GM23338 (cell line): ENCODE measurements at regions not wholly inside any gene's neighbourhood (a gene's known extent, or its start where the extent isn't known, plus 50 kb on each side); places are given as distances from the start of the nearest gene placed in this dataset.

Experiments used
- ATAC-seq: fragments of 200-7000 bp; cut with Tn5 transposase; 3 replicates; pipeline ENCODE4 v1.9.1; 2020
- DNase-seq: peaks from one replicate; pipeline ENCODE4 v3.0.0-alpha.2; 2015; ENCODE audit warnings: low spot score
- H2AFZ ChIP-seq: fragments of 200-600 bp; sonication (generic); 2 replicates; pipeline ENCODE4 v1.8.0; 2016; ENCODE audit warnings: antibody characterized with exemption, mild to moderate bottlenecking, moderate library complexity
- H3F3A ChIP-seq: fragments of 200-600 bp; sonication (generic); replicated peaks from 2 replicates; pipeline ENCODE4 v1.8.0; 2017; ENCODE audit warnings: antibody characterized with exemption, mixed run types, low read depth
- H3K27ac ChIP-seq: fragments of 200-600 bp; sonication (generic); 2 replicates; pipeline ENCODE4 v1.6.1; 2016; ENCODE audit warnings: low read depth
- H3K27me3 ChIP-seq: fragments of 200-600 bp; sonication (generic); 2 replicates; pipeline ENCODE4 v1.8.0; 2016; ENCODE audit warnings: mild to moderate bottlenecking, mixed run types, moderate library complexity; ENCODE audit not compliant: insufficient read depth
- H3K36me3 ChIP-seq: fragments of 200-600 bp; sonication (generic); 2 replicates; pipeline ENCODE4 v1.8.0; 2016; ENCODE audit warnings: mild to moderate bottlenecking; ENCODE audit not compliant: insufficient read depth
- H3K4me1 ChIP-seq: fragments of 200-600 bp; sonication (generic); 2 replicates; pipeline ENCODE4 v1.8.0; 2016; ENCODE audit warnings: mild to moderate bottlenecking, moderate library complexity; ENCODE audit not compliant: insufficient read depth
- H3K4me2 ChIP-seq: fragments of 200-600 bp; sonication (generic); 2 replicates; pipeline ENCODE4 v1.7.1; 2017; ENCODE audit warnings: mixed run types
- H3K4me3 ChIP-seq: fragments of 200-600 bp; sonication (generic); 2 replicates; pipeline ENCODE4 v1.6.1; 2016; ENCODE audit warnings: mixed run types
- H3K79me2 ChIP-seq: fragments of 200-600 bp; sonication (generic); replicated peaks from 2 replicates; pipeline ENCODE4 v1.8.0; 2017; ENCODE audit warnings: mild to moderate bottlenecking; ENCODE audit not compliant: insufficient read depth
- H3K9me2 ChIP-seq: fragments of 200-600 bp; sonication (generic); 2 replicates; pipeline ENCODE4 v1.8.0; 2017; ENCODE audit not compliant: insufficient read depth
- H4K20me1 ChIP-seq: fragments of 200-600 bp; sonication (generic); replicated peaks from 2 replicates; pipeline ENCODE4 v1.8.0; 2017; ENCODE audit warnings: mild to moderate bottlenecking; ENCODE audit not compliant: insufficient read depth
- H3K27ac Mint-ChIP-seq: 2 replicates; pipeline ENCODE4 v1.8.0; 2020; ENCODE audit warnings: inconsistent platforms, mild to moderate bottlenecking, moderate library complexity, mixed read lengths
- H3K27me3 Mint-ChIP-seq: 3 replicates; pipeline ENCODE4 v1.8.0; 2022; ENCODE audit warnings: low read depth, mild to moderate bottlenecking, moderate library complexity, mixed read lengths, inconsistent platforms; ENCODE audit not compliant: insufficient read depth, poor library complexity
- H3K36me3 Mint-ChIP-seq: 3 replicates; pipeline ENCODE4 v1.8.0; 2021; ENCODE audit warnings: low read depth, mild to moderate bottlenecking, inconsistent platforms, moderate library complexity, mixed read lengths
- H3K4me1 Mint-ChIP-seq: 3 replicates; pipeline ENCODE4 v1.8.0; 2020; ENCODE audit warnings: mild to moderate bottlenecking, inconsistent platforms, mixed read lengths
- H3K4me3 Mint-ChIP-seq: 3 replicates; pipeline ENCODE4 v1.8.0; 2021; ENCODE audit warnings: moderate library complexity, mild to moderate bottlenecking, inconsistent platforms, mixed read lengths
- H3K9me3 Mint-ChIP-seq: 3 replicates; pipeline ENCODE4 v1.8.0; 2020; ENCODE audit warnings: moderate library complexity, mild to moderate bottlenecking, inconsistent platforms, mixed read lengths
- EZH2 ChIP-seq: fragments of 200-600 bp; sonication (generic); IDR thresholded peaks from one replicate; pipeline ENCODE4 v1.8.0; 2017; ENCODE audit warnings: antibody characterized with exemption, mild to moderate bottlenecking, low read depth; ENCODE audit not compliant: unreplicated experiment
- EZH2phosphoT487 ChIP-seq: fragments of 200-600 bp; sonication (generic); IDR thresholded peaks from one replicate; pipeline ENCODE4 v1.8.1; 2018; ENCODE audit warnings: antibody characterized with exemption; ENCODE audit not compliant: unreplicated experiment
- NANOG ChIP-seq: IDR thresholded peaks from 2 replicates; pipeline ENCODE4 v1.6.1; 2016; ENCODE audit warnings: antibody characterized with exemption, borderline replicate concordance
- POLR2AphosphoS5 ChIP-seq: IDR thresholded peaks from 2 replicates; pipeline ENCODE4 v1.6.1; 2016; ENCODE audit warnings: antibody characterized with exemption, low read depth
- STAT1 ChIP-seq: IDR thresholded peaks from one replicate; pipeline ENCODE4 v1.6.1; 2016; ENCODE audit warnings: antibody characterized with exemption; ENCODE audit not compliant: unreplicated experiment
- ZNF114 ChIP-seq: fragments of 250-450 bp; sonication (Bioruptor Pico); IDR thresholded peaks from 2 replicates; pipeline ENCODE4 v1.5.0; 2020; ENCODE audit warnings: mild to moderate bottlenecking, moderate library complexity
- ZNF462 ChIP-seq: fragments of 250-450 bp; sonication (Bioruptor Pico); IDR thresholded peaks from 2 replicates; pipeline ENCODE4 v1.5.0; 2020; ENCODE audit warnings: mild to moderate bottlenecking, moderate library complexity
- TF ChIP-seq, protein P1 (sequence below): IDR thresholded peaks from 2 replicates; pipeline ENCODE4 v1.6.1; 2016; ENCODE audit warnings: antibody characterized with exemption
- TF ChIP-seq, protein P2 (sequence below): IDR thresholded peaks from one replicate; pipeline ENCODE4 v1.6.1; 2018; ENCODE audit warnings: antibody characterized with exemption; ENCODE audit not compliant: unreplicated experiment
- TF ChIP-seq, protein P3 (sequence below), 2 experiments: fragments of 200-600 bp in 1 of 2; sonication (generic) in 1 of 2; conservative IDR thresholded peaks; 2 replicates each; pipeline versions ENCODE4 v1.5.1 to v1.6.1; 2016 to 2017; ENCODE audit warnings: antibody characterized with exemption in 2 of 2, low read depth in 2 of 2, mild to moderate bottlenecking in 2 of 2, moderate library complexity in 1 of 2

GRCh38 chr7:8378349-8379019, 54.9 kb upstream of the NXPH1 start:
- no peaks in the 10 kb centered on the region for H3K27me3 ChIP-seq
- peaks cover 12% of the 10 kb centered on the region; the same call in 1 of the 2 replicates for H3K9me2 ChIP-seq
- H3K36me3 ChIP-seq, result no peaks in the 10 kb centered on the region
- no peaks in the 10 kb centered on the region for H3F3A ChIP-seq
- Mint-ChIP-seq H3K36me3 (peaks cover 23% of the 10 kb centered on the region), H3K27me3 (no peaks in the 10 kb centered on the region), H3K27ac (no peak overlapping the region), H3K4me3 (no peak overlapping the region), H3K4me1 (peaks cover 3% of the 10 kb centered on the region), H3K9me3 (peaks cover 21% of the 10 kb centered on the region)
- H3K79me2 ChIP-seq, result no peaks in the 10 kb centered on the region
- DNase-seq (no peak), ATAC-seq (no peak)
- no peak for TF ChIP-seq STAT1
- no peak for TF ChIP-seq POLR2AphosphoS5
- no peak for TF ChIP-seq EZH2phosphoT487
- no peak for TF ChIP-seq NANOG
- no peak for TF ChIP-seq ZNF462
- no peak for TF ChIP-seq ZNF114 (CRISPR knock-in tag)
- TF ChIP-seq EZH2, result no peak
- TF ChIP-seq, protein P1, sequence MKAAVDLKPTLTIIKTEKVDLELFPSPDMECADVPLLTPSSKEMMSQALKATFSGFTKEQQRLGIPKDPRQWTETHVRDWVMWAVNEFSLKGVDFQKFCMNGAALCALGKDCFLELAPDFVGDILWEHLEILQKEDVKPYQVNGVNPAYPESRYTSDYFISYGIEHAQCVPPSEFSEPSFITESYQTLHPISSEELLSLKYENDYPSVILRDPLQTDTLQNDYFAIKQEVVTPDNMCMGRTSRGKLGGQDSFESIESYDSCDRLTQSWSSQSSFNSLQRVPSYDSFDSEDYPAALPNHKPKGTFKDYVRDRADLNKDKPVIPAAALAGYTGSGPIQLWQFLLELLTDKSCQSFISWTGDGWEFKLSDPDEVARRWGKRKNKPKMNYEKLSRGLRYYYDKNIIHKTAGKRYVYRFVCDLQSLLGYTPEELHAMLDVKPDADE, result no peak
- TF ChIP-seq, protein P2, sequence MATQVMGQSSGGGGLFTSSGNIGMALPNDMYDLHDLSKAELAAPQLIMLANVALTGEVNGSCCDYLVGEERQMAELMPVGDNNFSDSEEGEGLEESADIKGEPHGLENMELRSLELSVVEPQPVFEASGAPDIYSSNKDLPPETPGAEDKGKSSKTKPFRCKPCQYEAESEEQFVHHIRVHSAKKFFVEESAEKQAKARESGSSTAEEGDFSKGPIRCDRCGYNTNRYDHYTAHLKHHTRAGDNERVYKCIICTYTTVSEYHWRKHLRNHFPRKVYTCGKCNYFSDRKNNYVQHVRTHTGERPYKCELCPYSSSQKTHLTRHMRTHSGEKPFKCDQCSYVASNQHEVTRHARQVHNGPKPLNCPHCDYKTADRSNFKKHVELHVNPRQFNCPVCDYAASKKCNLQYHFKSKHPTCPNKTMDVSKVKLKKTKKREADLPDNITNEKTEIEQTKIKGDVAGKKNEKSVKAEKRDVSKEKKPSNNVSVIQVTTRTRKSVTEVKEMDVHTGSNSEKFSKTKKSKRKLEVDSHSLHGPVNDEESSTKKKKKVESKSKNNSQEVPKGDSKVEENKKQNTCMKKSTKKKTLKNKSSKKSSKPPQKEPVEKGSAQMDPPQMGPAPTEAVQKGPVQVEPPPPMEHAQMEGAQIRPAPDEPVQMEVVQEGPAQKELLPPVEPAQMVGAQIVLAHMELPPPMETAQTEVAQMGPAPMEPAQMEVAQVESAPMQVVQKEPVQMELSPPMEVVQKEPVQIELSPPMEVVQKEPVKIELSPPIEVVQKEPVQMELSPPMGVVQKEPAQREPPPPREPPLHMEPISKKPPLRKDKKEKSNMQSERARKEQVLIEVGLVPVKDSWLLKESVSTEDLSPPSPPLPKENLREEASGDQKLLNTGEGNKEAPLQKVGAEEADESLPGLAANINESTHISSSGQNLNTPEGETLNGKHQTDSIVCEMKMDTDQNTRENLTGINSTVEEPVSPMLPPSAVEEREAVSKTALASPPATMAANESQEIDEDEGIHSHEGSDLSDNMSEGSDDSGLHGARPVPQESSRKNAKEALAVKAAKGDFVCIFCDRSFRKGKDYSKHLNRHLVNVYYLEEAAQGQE, result no peak
- TF ChIP-seq, protein P3, sequence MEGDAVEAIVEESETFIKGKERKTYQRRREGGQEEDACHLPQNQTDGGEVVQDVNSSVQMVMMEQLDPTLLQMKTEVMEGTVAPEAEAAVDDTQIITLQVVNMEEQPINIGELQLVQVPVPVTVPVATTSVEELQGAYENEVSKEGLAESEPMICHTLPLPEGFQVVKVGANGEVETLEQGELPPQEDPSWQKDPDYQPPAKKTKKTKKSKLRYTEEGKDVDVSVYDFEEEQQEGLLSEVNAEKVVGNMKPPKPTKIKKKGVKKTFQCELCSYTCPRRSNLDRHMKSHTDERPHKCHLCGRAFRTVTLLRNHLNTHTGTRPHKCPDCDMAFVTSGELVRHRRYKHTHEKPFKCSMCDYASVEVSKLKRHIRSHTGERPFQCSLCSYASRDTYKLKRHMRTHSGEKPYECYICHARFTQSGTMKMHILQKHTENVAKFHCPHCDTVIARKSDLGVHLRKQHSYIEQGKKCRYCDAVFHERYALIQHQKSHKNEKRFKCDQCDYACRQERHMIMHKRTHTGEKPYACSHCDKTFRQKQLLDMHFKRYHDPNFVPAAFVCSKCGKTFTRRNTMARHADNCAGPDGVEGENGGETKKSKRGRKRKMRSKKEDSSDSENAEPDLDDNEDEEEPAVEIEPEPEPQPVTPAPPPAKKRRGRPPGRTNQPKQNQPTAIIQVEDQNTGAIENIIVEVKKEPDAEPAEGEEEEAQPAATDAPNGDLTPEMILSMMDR (conservative IDR thresholded peaks at IDR 0.05; ENCODE audit: low read depth in 2 of 2), result no peak
- H3K4me1 ChIP-seq, result peaks cover 22% of the 10 kb centered on the region
- H3K4me2 ChIP-seq, result no peak overlapping the region
- H3K27ac ChIP-seq, result no peak overlapping the region
- H4K20me1 ChIP-seq, result no peaks in the 10 kb centered on the region
- H2AFZ ChIP-seq, result peak overlapping the region; percentile 29; the same call in 1 of the 2 replicates
- H3K4me3 ChIP-seq, result no peak overlapping the region
